Nucleus accumbens (tissue), 56 donors: ENCODE measurements at regions not wholly inside any gene's neighbourhood (a gene's known extent, or its start where the extent isn't known, plus 50 kb on each side); places are given as distances from the start of the nearest gene placed in this dataset.
"Not testable (repeated sequence)": the region's sequence is repeated elsewhere in the genome, so short reads cannot be mapped to it uniquely, and the experiment has no call there.

Experiments used
- DNase-seq, 56 donors: peaks; one replicate each; lab custom pipeline; 2025; lab: John Stamatoyannopoulos, UW

DNA sequence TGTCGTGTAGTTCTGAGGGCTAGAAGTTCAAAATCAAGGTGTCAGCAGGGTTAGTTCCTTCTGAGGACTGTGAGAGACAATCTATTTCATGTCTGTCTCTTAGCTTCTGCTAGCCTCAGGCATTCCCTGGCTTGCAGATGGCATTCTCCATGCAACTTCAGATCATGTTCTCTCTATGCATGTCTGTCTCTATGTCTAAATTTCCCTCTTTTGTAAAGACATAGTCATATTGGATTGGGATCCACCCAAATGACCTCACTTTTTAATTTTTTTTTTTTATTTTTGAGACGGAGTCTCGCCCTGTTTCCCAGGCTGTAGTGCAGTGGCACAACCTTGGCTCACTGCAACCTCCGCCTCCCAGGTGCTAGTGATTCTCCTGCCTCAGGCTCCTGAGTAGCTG lies 104.6 kb downstream of the RAP2B start:
- no peak for DNase-seq

DNA sequence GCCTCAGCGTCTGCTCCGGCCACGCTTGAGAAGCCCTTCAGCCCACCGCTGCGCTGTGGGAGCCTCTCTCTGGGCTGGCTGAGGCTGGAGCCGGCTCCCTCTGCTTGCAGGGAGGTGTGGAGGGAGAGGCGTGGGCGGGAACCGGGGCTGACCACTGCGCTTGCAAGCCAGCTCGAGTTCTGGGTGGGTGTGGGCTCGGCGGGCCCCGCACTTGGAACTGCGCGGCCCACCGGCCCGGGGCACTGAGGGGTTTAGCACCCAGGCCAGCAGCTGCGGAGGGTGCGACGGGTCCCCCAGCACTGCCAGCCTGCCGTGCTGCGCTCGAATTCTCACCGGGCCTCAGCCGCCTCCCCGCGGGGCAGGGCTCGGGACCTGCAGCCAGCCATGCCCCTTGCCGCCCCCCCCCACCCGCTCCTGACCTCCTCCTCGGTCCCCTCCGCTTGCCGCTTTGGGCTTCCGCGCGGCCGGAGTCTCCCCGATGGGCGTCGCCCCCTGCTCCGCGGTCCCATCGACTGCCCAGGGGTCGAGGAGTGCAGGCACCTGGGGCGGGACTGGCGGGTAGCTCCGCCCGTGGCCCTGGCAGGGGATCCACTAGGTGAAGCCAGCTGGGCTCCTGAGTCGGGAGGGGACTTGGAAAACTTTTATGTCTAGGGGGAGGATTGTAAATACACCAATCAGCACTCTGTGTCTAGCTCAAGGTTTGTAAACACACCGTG lies 106.7 kb downstream of the RAP2B start:
- DNase-seq = no peak

DNA sequence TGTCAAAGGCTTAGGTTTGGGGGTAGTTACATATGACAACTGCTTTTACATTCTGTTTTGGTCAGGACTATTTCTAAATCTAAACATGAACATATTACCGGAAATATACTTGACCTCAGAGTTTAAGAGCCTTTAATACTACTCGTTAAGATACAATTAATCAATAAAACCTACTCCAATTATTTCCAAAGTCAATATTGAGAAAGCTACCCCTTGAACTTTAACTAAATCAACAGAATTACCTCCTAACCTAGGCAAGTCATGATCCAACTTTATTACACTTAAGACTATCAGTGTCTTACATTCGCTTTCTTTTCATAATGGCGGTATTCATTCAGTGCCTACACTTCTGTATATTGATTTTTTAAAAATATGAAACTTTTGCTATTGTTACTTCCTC lies 107.7 kb downstream of the RAP2B start:
- DNase-seq = no peak

DNA sequence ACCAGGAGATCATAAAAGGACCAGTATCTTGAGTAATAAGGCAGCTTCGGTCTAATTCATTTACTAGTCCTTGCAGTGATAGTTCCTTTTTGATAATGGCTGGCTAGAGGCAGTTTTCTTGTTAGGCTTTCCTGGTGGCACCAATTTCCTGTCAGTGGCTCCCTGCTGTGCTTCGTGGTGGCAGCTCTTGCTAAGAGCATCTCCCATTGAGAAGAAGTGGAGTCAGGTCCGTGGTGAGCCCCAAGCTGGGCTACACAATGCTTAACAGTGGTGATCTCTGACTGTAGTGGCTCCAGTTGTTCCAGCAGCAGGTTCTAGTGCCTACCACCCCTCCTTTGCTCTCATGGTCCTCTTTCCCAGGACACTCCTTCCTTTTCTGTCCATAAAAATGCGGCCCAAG lies 111.2 kb downstream of the RAP2B start:
- DNase-seq = no peak

DNA sequence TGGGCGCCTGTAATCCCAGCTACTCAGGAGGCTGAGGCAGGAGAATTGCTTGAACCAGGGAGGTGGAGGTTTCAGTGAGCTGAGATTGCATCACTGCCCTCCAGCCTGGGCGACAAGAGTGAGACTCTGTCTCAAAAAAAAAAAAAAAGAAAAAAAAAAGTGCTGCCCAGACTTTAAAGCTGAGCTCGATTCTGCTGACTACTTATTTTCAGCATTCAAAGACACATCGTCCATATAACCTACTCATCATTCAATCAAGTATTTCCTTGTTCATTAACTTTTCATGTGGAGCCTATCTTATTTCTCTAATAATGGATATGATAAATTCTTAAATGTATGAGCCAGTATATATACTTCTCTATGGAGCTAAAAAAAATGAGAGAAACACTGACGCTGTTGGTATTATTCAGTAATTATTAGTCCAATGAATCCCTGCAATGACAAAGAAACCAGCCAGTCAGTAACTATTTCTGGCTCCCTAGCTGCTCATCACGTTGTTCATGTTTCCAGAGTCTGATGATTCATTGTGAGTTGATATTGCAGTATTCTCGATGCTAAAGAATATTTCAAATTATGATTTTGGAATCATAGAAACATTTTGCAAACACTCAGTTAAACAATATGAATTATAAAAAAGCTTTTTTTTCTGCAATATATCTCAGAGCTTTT lies 111.9 kb downstream of the RAP2B start:
- DNase-seq = peak in 4 of 56 donors; percentile 1 to 45 (median 23)

DNA sequence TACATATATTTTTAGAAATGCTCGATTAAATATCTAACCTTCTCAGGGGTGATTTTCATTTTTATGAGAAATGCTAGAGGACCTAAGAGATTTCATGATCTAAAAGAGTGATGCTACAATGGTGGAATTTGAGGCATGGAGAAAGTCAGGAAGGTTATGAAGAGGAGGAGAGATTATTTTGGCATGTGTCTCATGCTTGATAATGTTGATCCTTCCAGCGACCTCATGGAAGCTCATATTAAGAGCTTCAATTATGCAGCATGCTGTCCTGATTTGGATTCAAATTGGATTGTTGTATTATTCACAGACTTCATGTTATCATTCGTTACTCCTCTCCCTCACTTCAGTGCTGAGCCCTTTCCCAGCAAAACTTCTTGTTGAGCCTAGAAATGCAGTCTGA lies 112.5 kb downstream of the RAP2B start:
- no peak for DNase-seq

DNA sequence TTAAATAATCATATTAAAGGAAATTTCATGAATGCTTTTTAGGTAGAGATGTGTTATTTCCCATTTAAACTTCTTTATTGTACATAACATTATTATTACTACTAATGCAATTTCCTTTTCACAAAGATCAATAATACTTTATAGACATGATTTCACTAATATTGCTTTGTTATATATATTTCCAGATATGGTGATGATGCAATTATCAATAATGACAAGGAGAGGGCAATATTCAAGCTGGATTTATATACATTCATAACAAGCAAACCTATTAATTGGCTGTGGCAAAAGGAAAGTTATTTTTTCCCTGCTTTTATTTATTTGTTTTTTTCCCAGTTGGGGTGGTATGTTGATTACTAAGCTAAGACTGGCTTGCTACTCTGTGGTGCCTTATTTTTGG lies 113.5 kb downstream of the RAP2B start:
- DNase-seq = no peak

DNA sequence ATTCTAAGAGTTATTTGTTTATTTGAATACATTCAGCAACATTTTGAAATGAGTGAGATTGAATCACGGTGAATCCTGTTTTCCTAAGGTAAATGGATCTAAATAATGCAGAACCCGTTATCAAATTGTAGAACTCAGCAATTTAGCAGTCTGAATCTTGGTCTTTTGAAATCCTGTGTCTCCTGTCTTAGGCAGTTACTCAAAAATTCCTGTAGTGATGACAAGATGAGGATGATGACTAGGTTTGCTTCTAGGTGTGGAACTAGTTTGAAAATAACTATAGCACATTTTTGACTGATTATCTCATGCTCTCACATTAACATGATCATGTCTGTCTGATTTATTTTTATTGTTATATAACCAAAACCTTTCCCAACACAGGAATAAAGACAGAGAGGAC lies 115.0 kb downstream of the RAP2B start:
- no peak for DNase-seq

DNA sequence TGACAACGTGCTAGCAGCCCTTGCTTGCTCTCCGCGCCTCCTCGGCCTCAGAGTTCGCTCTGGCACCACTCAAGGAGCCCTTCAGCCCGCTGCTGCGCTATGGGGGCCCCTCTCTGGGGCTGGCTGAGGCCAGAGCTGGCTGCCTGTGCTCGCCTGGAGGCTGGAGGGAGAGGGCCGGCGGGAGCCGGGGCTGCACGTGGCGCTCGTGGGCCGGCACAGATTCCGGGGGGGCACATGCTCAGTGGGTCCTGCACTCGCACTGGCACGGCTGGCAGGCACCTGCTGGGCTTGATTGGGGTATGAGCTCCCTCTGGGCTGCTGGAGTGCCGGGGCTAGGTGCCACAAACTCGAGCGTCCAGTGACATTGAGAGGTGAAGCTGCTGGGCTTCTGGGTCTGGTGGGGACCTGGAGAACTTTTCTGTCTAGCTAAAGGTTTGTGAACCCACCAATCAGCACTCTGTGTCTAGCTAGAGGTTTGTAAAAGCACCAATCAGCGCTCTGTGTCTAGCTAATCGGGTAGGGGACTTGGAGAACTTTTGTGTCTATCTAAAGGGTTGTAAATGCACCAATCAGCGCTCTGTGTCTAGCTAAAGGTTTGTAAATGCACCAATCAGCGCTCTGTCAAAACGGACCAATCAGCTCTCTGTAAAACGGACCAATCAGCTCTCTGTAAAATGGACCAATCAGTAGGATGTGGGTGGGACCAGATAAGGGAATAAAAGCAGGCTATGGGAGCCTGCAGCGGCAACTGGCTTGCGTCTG lies 119.4 kb downstream of the RAP2B start:
- DNase-seq = not testable (repeated sequence)

DNA sequence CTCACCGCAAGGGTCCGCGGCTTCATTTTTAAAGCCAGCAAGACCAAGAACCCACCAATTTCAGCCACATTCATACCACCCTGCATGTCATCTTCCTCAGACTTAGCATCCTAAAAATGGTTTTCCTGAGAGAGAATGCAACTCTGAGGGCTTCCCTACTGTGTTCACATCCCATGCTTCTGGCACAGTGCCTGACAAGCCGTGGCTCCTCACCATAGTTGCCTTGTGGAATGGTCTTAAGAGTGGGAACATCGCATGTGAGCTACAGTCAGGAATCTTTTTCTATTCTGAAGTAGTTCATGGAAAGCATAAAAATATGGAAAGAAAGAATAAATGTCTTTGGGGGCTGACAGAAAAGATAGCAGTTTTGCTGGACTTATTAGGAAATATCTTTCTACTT lies 120.3 kb downstream of the RAP2B start:
- no peak for DNase-seq

DNA sequence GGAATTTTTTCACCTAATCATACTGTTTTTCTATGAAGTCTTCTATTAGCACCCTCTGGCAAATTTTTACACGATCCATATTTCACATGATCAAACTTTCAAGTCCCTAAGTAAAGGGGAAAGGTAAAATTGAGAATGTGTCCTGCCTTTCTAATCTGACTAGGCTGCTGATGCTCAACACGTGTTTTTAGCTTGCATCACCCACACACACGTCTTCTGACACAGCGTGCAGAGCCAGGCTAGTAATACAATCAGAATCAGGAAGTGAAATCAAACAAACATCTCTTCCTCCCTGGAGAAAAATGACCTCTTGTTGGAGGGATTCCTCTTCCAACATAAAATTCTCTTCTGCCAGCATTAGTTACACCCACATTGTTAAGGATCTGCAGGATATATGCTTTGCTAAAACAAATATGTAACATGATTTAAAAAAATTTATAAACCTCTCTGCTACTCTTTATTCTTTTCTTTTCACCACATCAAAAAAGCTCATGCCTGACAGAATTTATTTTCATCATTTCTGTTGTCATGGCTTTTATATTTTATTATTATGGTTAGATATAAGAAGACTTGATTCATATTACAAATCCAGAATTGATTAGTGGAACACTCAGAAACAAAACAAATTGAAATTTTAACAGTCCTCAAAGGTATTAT lies 122.4 kb downstream of the RAP2B start:
- DNase-seq = peak in 12 of 56 donors; percentile 7 to 61 (median 22)

DNA sequence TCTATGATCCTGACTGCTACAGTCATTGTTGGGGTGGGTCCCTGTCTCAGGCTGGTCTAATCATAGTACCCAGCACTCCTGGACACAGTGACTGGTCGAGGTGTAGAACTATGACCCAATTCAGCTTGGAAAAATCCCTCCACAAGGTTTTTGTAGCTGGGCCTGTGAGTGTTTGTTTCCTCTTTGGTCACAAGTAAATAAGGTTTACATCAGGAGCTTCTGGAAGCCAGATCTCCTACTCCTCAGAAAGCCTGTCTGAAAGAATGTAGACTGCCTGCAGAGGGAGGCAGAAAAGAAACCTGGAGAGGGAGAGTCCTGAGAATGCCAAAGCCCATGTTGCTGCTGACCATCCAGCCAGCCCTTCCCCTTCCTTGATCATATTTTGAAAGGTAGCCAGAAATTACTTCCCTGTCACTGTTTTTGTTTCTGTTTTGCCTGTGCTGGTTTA lies 123.2 kb downstream of the RAP2B start:
- no peak for DNase-seq

DNA sequence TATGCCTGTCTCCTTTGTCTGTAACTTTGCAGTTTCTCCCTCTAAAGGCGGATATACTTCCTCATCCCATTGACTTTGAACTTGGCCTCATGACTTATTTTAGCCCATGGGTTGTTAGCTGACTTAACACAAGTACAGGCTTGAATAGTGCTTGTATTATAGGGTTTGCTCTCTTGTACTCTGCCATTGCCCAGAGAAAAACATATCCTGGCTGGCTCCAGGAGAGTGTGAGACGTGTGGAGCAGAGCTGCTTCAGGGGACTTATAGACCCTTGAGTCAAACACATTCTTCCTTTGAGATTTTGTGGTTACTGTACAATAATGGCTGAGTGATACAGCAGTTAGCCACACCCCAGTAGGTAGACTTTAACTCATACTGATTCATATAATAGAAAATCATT lies 124.0 kb downstream of the RAP2B start:
- no peak for DNase-seq

DNA sequence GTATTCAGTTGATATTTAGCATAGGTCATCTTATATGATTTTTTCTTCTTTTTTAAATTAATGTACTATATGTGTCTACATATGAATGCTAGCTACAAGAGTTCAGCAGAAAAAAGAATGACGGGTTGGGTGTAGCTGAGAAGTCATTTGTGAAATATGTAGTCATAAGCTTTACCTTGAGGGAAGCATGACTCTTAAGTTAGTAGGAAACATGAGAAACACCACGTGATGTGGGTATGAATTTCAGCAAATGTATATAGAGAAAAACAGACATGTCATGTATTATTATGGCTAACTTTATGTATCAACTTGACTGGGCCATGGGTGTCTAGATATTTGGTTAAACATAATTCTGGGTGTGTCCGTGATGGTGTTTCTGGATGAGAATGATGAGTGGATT lies 125.0 kb downstream of the RAP2B start:
- DNase-seq = no peak

DNA sequence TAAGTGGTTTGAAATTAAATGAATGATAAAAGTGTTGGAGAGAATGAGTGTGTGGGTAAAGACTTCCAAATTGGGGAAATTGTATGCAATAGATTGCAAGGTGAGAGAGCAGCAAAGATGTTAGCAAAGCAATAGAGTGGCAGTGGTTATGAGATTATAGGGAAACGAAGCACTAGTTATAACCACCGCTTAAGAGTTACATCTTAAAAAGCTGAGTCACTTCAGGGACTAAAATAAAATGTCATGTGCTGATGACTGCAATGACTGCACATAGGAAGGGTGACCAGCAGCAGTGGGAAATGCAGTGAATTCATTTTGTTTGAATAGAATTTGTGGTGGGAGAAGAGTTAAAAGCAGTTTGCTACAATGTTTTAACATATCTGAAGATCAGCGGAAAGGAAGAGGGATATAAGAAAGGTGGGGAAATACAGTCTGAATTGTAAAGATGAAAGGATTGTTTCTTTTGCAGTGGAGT lies 127.3 kb downstream of the RAP2B start:
- DNase-seq = no peak

DNA sequence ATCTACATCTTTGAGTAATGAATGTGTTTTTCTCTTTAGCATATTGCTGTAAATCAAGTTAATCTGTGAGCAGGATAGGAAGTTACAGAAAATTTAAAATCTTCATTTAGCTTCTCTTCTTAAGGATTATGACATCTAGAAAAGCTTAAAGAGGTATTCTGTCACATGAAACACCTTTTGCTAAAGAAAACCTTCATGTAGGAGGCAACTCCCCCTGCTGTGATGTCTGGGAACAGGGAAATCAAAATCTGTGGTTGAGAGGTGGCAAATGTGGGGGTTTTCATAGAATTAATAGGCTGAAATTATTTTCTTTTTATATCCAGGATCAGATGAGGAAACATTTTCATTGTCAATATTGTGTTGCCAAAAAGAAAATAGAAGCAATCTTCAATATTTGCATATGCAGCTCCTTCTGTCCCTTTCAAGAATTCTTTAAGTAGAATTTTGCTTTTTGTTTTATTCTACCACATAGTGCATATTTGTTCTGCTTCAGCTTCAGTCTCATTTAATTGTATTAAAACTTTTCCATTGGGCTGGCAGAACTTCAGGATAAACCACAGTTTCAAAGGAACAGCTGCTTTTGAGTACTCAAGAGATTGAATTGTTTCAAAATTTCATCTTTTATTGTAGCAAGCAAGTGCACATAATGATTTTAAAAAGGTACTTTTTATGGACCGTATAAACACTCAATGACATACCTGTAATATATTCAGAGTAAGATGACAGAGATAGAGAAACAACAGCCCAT lies 128.4 kb downstream of the RAP2B start:
- peak in 4 of 56 donors; percentile 9 to 23 (median 18) for DNase-seq

DNA sequence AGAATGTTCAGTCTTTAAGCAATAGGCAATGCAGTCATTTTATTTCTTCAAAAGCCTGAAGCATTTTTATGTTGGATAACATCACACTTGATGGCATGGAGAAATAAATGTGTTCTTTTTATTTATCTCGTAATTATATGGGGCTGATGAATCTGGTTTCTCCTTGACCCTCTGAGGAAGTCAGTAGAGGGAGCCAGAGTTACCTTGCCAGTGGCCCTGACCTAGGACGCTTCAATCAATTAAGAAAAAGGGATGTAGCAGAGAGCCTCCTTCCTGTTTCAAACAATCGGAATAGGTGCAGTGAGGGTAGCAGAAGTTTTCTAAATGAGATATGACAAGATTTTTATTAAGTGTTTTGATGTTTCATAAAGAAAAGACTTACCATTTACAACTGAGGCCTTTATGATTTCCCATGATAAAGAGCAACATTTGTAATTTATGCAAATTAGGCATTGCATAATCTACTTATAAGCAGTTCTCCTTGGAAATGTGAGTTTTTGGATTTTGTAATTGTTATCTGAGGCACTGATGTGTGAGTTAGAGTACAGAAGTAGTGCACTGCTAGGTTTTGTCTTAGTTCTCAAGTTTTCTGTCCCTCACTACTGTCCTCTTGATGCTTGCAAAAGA lies 129.1 kb downstream of the RAP2B start:
- no peak for DNase-seq

DNA sequence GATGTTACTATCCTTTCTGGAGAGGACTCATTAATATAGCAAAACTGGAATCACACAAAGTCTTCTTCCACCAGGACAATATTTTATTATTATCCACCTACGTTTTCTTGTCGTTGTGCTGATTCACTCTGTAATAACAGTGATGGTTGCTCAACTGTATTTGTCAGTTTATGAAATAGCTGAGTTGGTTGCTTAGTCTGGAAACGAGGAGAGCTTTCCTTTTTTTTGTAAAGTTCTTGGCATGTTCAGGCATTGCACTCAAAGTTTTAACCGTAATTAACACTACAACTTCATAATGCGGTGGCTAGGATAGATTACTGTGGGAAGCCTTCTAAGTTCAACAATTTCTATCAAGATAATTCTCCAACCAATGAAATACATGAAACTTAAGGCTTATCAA lies 131.2 kb downstream of the RAP2B start:
- DNase-seq = no peak

DNA sequence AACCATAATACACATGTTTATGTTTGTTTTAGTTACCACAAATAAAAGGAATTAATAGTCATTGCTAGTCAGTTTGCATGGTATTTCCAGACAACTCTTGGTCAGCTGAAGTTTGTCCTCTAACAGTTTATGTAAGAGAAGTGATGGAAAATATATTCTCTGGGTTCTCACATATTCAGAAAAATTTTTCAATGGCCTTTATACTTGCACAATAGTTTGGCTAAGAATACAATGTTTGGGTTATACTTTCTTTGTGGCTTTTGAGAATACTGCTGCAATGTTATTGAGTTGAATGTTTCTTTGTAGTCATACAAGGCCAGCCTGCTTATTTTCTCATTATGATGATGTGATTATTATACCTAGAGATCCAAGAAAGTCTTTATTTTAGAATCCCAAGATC lies 133.9 kb downstream of the RAP2B start:
- no peak for DNase-seq

DNA sequence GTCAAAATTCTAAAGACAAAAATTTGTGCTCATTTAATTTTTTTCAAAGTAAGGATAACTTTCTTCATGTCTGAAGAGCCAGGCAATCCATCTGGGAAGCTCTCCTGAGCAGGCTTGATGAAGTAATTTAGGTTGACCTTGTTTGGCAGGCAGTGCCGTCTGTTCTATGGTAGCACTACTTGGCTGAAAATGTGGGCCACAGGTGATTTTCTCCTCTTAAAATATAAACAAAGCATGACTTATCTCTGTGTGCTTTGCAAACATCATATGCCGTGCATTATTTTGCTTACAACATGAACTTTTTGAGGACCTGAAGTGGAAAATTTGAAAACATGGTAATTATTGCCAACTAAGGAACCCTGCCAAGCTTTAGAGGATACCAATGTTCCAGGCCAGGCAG lies 143.2 kb downstream of the RAP2B start:
- no peak for DNase-seq
